ENCODE measurements at regions not wholly inside any gene's neighbourhood (a gene's known extent, or its start where the extent isn't known, plus 50 kb on each side); places are given as distances from the start of the nearest gene placed in this dataset.

DNA sequence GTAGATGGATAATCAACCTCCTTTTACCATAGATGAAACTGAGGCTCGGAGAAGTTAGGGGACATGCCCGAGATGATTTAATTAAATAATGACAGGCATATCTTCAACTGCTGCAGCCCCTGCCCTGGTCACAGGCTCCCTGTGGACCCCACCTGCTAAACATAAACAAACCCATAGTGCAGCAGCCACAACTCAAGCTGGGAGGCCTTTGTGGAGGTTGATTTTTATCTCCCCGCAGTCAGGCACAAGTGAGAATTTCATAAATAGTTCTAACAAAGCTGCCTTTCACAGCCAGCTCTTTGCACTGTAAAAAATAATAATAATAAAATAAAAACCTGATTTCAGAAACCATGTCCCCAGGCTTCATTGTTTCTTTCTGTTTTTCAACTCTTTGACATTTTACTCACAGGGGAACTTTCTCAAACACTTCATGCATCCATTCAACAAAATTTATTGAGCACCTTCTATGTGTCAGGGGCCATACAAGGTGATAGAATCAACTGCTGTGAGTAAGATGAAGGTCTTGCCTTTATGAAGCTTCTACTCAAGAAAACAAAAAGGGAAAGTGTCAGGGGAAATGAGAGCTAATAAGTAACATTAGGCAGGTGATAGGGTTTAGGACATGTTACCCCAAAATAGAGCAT lies 393.6 kb upstream of the PROK2 start:
- TF ChIP-seq, protein P1, sequence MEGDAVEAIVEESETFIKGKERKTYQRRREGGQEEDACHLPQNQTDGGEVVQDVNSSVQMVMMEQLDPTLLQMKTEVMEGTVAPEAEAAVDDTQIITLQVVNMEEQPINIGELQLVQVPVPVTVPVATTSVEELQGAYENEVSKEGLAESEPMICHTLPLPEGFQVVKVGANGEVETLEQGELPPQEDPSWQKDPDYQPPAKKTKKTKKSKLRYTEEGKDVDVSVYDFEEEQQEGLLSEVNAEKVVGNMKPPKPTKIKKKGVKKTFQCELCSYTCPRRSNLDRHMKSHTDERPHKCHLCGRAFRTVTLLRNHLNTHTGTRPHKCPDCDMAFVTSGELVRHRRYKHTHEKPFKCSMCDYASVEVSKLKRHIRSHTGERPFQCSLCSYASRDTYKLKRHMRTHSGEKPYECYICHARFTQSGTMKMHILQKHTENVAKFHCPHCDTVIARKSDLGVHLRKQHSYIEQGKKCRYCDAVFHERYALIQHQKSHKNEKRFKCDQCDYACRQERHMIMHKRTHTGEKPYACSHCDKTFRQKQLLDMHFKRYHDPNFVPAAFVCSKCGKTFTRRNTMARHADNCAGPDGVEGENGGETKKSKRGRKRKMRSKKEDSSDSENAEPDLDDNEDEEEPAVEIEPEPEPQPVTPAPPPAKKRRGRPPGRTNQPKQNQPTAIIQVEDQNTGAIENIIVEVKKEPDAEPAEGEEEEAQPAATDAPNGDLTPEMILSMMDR (conservative IDR thresholded peaks at IDR 0.05; ENCODE audit: low read depth in 2 of 2), result no peak
- TF ChIP-seq POLR2AphosphoS5 (IDR thresholded peaks at IDR 0.05; ENCODE audit: low read depth) (no peak), EZH2 (IDR thresholded peaks at IDR 0.05; ENCODE audit: low read depth, unreplicated experiment) (no peak), JUNB (IDR thresholded peaks at IDR 0.05; ENCODE audit: unreplicated experiment) (no peak), STAT1 (IDR thresholded peaks at IDR 0.05; ENCODE audit: unreplicated experiment) (no peak), CREB1 (CRISPR knock-in tag; IDR thresholded peaks at IDR 0.05; ENCODE audit: low read depth) (no peak)
- TF ChIP-seq, protein P2, sequence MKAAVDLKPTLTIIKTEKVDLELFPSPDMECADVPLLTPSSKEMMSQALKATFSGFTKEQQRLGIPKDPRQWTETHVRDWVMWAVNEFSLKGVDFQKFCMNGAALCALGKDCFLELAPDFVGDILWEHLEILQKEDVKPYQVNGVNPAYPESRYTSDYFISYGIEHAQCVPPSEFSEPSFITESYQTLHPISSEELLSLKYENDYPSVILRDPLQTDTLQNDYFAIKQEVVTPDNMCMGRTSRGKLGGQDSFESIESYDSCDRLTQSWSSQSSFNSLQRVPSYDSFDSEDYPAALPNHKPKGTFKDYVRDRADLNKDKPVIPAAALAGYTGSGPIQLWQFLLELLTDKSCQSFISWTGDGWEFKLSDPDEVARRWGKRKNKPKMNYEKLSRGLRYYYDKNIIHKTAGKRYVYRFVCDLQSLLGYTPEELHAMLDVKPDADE (IDR thresholded peaks at IDR 0.05), result no peak
- TF ChIP-seq, protein P3, sequence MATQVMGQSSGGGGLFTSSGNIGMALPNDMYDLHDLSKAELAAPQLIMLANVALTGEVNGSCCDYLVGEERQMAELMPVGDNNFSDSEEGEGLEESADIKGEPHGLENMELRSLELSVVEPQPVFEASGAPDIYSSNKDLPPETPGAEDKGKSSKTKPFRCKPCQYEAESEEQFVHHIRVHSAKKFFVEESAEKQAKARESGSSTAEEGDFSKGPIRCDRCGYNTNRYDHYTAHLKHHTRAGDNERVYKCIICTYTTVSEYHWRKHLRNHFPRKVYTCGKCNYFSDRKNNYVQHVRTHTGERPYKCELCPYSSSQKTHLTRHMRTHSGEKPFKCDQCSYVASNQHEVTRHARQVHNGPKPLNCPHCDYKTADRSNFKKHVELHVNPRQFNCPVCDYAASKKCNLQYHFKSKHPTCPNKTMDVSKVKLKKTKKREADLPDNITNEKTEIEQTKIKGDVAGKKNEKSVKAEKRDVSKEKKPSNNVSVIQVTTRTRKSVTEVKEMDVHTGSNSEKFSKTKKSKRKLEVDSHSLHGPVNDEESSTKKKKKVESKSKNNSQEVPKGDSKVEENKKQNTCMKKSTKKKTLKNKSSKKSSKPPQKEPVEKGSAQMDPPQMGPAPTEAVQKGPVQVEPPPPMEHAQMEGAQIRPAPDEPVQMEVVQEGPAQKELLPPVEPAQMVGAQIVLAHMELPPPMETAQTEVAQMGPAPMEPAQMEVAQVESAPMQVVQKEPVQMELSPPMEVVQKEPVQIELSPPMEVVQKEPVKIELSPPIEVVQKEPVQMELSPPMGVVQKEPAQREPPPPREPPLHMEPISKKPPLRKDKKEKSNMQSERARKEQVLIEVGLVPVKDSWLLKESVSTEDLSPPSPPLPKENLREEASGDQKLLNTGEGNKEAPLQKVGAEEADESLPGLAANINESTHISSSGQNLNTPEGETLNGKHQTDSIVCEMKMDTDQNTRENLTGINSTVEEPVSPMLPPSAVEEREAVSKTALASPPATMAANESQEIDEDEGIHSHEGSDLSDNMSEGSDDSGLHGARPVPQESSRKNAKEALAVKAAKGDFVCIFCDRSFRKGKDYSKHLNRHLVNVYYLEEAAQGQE (IDR thresholded peaks at IDR 0.05; ENCODE audit: unreplicated experiment), result no peak
